Dermis blood vessel endothelial cell (primary cell): ENCODE measurements at regions not wholly inside any gene's neighbourhood (a gene's known extent, or its start where the extent isn't known, plus 50 kb on each side); places are given as distances from the start of the nearest gene placed in this dataset.

Experiments
- DNase-seq: peaks from one replicate; pipeline ENCODE4 v3.0.0; 2010

GRCh38 chrX:17919896-17920446, 58.9 kb upstream of the RAI2 start:
- no peak for DNase-seq

GRCh38 chrX:17917945-17918577, 57.0 kb upstream of the RAI2 start:
- no peak for DNase-seq

GRCh38 chrX:17913801-17914200, 52.7 kb upstream of the RAI2 start:
- DNase-seq, result no peak
